Hepatocyte (in vitro differentiated cells): ENCODE measurements at regions not wholly inside any gene's neighbourhood (a gene's known extent, or its start where the extent isn't known, plus 50 kb on each side); places are given as distances from the start of the nearest gene placed in this dataset.

ENCODE experiments used
- EZH2 ChIP-seq: fragments of 200-600 bp; sonication (generic); IDR thresholded peaks from 2 replicates; pipeline ENCODE4 v1.6.1; 2016; ENCODE audit warnings: antibody characterized with exemption, mild to moderate bottlenecking, borderline replicate concordance
- EZH2phosphoT487 ChIP-seq: fragments of 200-600 bp; sonication (generic); IDR thresholded peaks from one replicate; pipeline ENCODE4 v1.6.1; 2018; ENCODE audit warnings: antibody characterized with exemption, mild to moderate bottlenecking, low read depth, moderate library complexity; ENCODE audit not compliant: unreplicated experiment, severe bottlenecking
- TF ChIP-seq, protein P1 (sequence below): fragments of 200-600 bp; sonication (generic); IDR thresholded peaks from 2 replicates; pipeline ENCODE4 v1.5.1; 2016; ENCODE audit warnings: antibody characterized with exemption, mild to moderate bottlenecking; ENCODE audit not compliant: poor library complexity

DNA sequence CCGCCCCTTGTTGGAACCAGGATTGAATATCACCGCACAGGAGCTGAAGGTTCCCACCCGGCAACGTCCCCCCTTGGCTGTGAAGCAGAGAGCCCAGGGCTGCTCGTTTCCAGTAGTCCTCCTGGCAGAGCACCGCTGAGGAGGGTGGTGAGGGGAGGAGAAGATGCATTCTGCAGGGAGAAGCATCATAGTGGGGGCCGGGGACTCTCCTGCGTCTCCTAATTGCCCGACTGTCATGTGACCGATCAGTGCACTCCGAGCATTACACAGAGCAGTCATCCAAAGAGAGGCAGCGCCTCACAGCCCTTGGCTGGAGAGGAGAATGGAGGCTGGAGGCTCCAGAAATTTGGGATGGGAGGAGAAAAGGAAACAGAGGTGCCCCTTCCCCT lies 85.0 kb upstream of the SEPTIN5 start:
- TF ChIP-seq, protein P1, sequence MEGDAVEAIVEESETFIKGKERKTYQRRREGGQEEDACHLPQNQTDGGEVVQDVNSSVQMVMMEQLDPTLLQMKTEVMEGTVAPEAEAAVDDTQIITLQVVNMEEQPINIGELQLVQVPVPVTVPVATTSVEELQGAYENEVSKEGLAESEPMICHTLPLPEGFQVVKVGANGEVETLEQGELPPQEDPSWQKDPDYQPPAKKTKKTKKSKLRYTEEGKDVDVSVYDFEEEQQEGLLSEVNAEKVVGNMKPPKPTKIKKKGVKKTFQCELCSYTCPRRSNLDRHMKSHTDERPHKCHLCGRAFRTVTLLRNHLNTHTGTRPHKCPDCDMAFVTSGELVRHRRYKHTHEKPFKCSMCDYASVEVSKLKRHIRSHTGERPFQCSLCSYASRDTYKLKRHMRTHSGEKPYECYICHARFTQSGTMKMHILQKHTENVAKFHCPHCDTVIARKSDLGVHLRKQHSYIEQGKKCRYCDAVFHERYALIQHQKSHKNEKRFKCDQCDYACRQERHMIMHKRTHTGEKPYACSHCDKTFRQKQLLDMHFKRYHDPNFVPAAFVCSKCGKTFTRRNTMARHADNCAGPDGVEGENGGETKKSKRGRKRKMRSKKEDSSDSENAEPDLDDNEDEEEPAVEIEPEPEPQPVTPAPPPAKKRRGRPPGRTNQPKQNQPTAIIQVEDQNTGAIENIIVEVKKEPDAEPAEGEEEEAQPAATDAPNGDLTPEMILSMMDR = no peak
- TF ChIP-seq EZH2phosphoT487 (no peak), EZH2 (no peak)
